Vagina (tissue), 2 donors: ENCODE measurements at regions not wholly inside any gene's neighbourhood (a gene's known extent, or its start where the extent isn't known, plus 50 kb on each side); places are given as distances from the start of the nearest gene placed in this dataset.

Source experiments
- DNase-seq, 2 donors: peaks; one replicate each; pipeline ENCODE4 v3.0.0-alpha.2; 2017; ENCODE audit errors: extremely low spot score in 2 of 2
- H3K27ac ChIP-seq: fragments of 200-600 bp; sonication (generic); one replicate; pipeline ENCODE4 v1.5.1; 2019
- H3K27me3 ChIP-seq: fragments of 200-600 bp; sonication (generic); one replicate; pipeline ENCODE4 v1.5.1; 2019
- H3K36me3 ChIP-seq, 2 donors: fragments of 200-600 bp; sonication (generic); one replicate each; pipeline ENCODE4 v1.5.1; 2017 to 2019
- H3K4me1 ChIP-seq: fragments of 200-600 bp; sonication (generic); one replicate; pipeline ENCODE4 v1.5.1; 2019
- H3K4me3 ChIP-seq, 2 donors: fragments of 200-600 bp; sonication (generic); 1 replicate in 1 of 2; 2 replicates in 1 of 2; pipeline ENCODE4 v1.5.1; 2016 to 2019
- H3K9me3 ChIP-seq: fragments of 200-600 bp; sonication (generic); one replicate; pipeline ENCODE4 v1.5.1; 2019
- CTCF ChIP-seq, 3 experiments: fragments of 450-650 bp in 2 of 3; fragments of 200-600 bp in 1 of 3; sonication (generic) in 1 of 3; IDR thresholded peaks; one replicate each; pipeline ENCODE4 v1.5.1; 2017 to 2019; ENCODE audit warnings: antibody characterized with exemption in 3 of 3, mild to moderate bottlenecking in 2 of 3, moderate library complexity in 2 of 3
- POLR2A ChIP-seq, 2 donors: fragments of 450-650 bp; IDR thresholded peaks; one replicate each; pipeline ENCODE4 v1.6.1; 2017; ENCODE audit warnings: antibody characterized with exemption in 2 of 2, mild to moderate bottlenecking in 2 of 2, moderate library complexity in 2 of 2
- POLR2AphosphoS5 ChIP-seq, 2 donors: sonication (generic); formaldehyde crosslinking; IDR thresholded peaks; one replicate each; pipeline ENCODE4 v1.9.0; 2017; ENCODE audit warnings: antibody characterized with exemption in 2 of 2, mild to moderate bottlenecking in 2 of 2, low read depth in 1 of 2; ENCODE audit not compliant: insufficient read depth in 1 of 2
- intact Hi-C: fragments of 100-400 bp; cut with DNase I; formaldehyde crosslinking; loops from one replicate; pipeline ENCODE4 v1.15.1; 2023

GRCh38 chr6:47970826-47971225, 140.2 kb downstream of the PTCHD4 start:
- Histone ChIP-seq H3K36me3 (no peaks in the 10 kb centered on the region), H3K4me1 (no peaks in the 10 kb centered on the region), H3K27me3 (no peaks in the 10 kb centered on the region), H3K27ac (no peak overlapping the region), H3K9me3 (no peaks in the 10 kb centered on the region), H3K4me3 (no peak overlapping the region)
- intact Hi-C loops = no loop called here
- no peak for DNase-seq
- TF ChIP-seq CTCF (IDR thresholded peaks at IDR 0.05) (no peak), POLR2AphosphoS5 (IDR thresholded peaks at IDR 0.05; ENCODE audit: insufficient read depth in 1 of 2, low read depth in 1 of 2) (no peak), POLR2A (IDR thresholded peaks at IDR 0.05) (no peak)

- DNase-seq = no peak
- H3K4me3 ChIP-seq = no peak overlapping the region
- H3K9me3 ChIP-seq = no peaks in the 10 kb centered on the region
- no peak overlapping the region for H3K27ac ChIP-seq
- no peaks in the 10 kb centered on the region for H3K36me3 ChIP-seq
- no peaks in the 10 kb centered on the region for H3K27me3 ChIP-seq
- intact Hi-C loops = no loop called here
- H3K4me1 ChIP-seq = no peaks in the 10 kb centered on the region
- TF ChIP-seq POLR2A (IDR thresholded peaks at IDR 0.05) (no peak), CTCF (IDR thresholded peaks at IDR 0.05) (no peak), POLR2AphosphoS5 (IDR thresholded peaks at IDR 0.05; ENCODE audit: insufficient read depth in 1 of 2, low read depth in 1 of 2) (no peak)
These were observed 143.2 kb downstream of the PTCHD4 start for GRCh38 chr6:47967843-47968242.

DNA sequence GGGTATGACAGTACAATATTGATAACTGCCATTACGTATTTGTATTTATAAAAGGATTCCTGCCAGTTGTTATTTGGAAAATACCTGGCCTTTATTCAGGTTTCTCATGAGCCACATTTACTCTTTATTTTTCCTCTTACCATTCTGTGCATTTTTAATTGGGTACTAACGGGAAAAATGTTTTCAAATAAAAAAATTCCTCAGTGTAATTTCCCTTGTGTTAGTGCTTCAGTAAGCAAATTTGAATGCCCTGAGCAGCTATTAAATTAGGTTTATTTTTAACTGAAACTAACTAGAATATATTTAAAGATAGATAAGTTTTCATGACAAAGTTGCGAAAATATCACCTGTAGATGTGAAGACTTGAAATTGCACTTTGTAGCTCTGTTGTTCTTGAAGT, 146.0 kb downstream of the PTCHD4 start:
- no peaks in the 10 kb centered on the region for H3K36me3 ChIP-seq
- no peak overlapping the region for H3K27ac ChIP-seq
- no peak for DNase-seq
- TF ChIP-seq CTCF (IDR thresholded peaks at IDR 0.05) = no peak
- no peak for TF ChIP-seq POLR2A (IDR thresholded peaks at IDR 0.05)
- no peak for TF ChIP-seq POLR2AphosphoS5 (IDR thresholded peaks at IDR 0.05; ENCODE audit: insufficient read depth in 1 of 2, low read depth in 1 of 2)
- intact Hi-C loops = no loop called here
- no peaks in the 10 kb centered on the region for H3K4me1 ChIP-seq
- H3K4me3 ChIP-seq = no peak overlapping the region
- no peaks in the 10 kb centered on the region for H3K9me3 ChIP-seq
- H3K27me3 ChIP-seq = no peaks in the 10 kb centered on the region

DNA sequence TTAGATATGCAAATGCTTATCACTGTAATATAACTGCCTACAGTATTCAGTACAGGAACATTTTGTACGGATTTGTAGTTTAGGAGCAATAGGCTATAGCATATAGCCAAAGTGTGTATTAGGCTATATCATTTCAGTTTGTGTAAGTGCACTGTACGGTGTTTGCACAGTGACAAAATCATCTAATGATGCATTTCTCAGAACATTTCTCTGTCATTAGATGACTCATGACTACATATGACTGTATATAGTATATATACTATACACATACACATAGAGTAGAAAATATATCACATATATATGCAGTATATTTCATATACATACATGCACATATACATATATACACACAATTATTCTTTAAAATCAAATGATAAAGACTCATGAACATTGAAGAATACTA, 158.4 kb downstream of the PTCHD4 start:
- intact Hi-C loops = no loop called here
- Histone ChIP-seq H3K9me3 (no peaks in the 10 kb centered on the region), H3K4me3 (no peak overlapping the region), H3K36me3 (no peaks in the 10 kb centered on the region), H3K27ac (no peak overlapping the region), H3K4me1 (no peaks in the 10 kb centered on the region), H3K27me3 (no peaks in the 10 kb centered on the region)
- TF ChIP-seq CTCF (IDR thresholded peaks at IDR 0.05) = no peak
- TF ChIP-seq POLR2AphosphoS5 (IDR thresholded peaks at IDR 0.05; ENCODE audit: insufficient read depth in 1 of 2, low read depth in 1 of 2) = no peak
- TF ChIP-seq POLR2A (IDR thresholded peaks at IDR 0.05) = no peak
- no peak for DNase-seq

DNA sequence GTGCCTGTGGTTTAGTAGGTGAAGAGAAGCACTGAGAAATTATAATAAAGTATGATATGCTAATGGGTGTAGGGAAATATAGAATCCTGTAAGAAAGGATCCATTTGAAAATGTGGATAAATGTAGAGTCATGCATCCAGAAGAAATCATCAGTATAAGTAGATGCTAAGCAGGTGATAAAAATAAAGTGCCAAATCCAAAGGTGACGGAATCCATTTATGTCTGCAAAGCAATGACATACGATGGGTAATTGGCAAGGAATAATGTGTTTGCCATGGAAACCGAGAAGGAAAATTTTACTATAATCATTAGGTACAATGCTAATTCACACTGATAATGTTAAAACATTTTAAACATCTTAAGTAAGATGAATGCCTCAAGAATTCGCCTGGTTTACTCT, 163.0 kb downstream of the OPN5 start:
- intact Hi-C loops = loop anchor here (5.0 kb wide), 1 partner anchor 253 kb away; no protein-coding TSS in a partner anchor
- Histone ChIP-seq H3K27me3 (no peaks in the 10 kb centered on the region), H3K4me1 (no peaks in the 10 kb centered on the region), H3K36me3 (no peaks in the 10 kb centered on the region), H3K9me3 (no peaks in the 10 kb centered on the region), H3K4me3 (no peak overlapping the region), H3K27ac (no peak overlapping the region)
- no peak for TF ChIP-seq POLR2A (IDR thresholded peaks at IDR 0.05)
- no peak for TF ChIP-seq CTCF (IDR thresholded peaks at IDR 0.05)
- no peak for TF ChIP-seq POLR2AphosphoS5 (IDR thresholded peaks at IDR 0.05; ENCODE audit: insufficient read depth in 1 of 2, low read depth in 1 of 2)
- no peak for DNase-seq
